GM23248 (cell line): ENCODE measurements at regions not wholly inside any gene's neighbourhood (a gene's known extent, or its start where the extent isn't known, plus 50 kb on each side); places are given as distances from the start of the nearest gene placed in this dataset.

Source experiments
- EZH2 ChIP-seq: fragments of 200-600 bp; sonication (generic); IDR thresholded peaks from 2 replicates; pipeline ENCODE4 v1.6.1; 2018; ENCODE audit warnings: antibody characterized with exemption, mild to moderate bottlenecking; ENCODE audit not compliant: insufficient read depth, poor library complexity, severe bottlenecking
- EZH2phosphoT487 ChIP-seq: fragments of 200-600 bp; sonication (generic); IDR thresholded peaks from 2 replicates; pipeline ENCODE4 v1.6.1; 2018; ENCODE audit warnings: antibody characterized with exemption, moderate library complexity, mild to moderate bottlenecking, low read depth; ENCODE audit not compliant: insufficient read depth

GRCh38 chr7:139131-139530 is 53.2 kb upstream of the FAM20C start:
- TF ChIP-seq EZH2: no peak
- no peak for TF ChIP-seq EZH2phosphoT487
